Activated CD4-positive, alpha-beta T cell treated with anti-CD3 and anti-CD28 coated beads for 36 hours (primary cell): ENCODE measurements at regions not wholly inside any gene's neighbourhood (a gene's known extent, or its start where the extent isn't known, plus 50 kb on each side); places are given as distances from the start of the nearest gene placed in this dataset.
"Not testable (repeated sequence)": the region's sequence is repeated elsewhere in the genome, so short reads cannot be mapped to it uniquely, and the experiment has no call there.

Experiments
- ATAC-seq: fragments of 200-7000 bp; cut with Tn5 transposase; one replicate; pipeline ENCODE4 v1.10.0; 2021; ENCODE audit warnings: mild to moderate bottlenecking, moderate library complexity
- CTCF ChIA-PET: fragments of 350-600 bp; sonication (Branson Sonifier 250); formaldehyde crosslinking; loops from one replicate; lab custom pipeline; 2021; ENCODE audit warnings: antibody characterized with exemption; lab: Charles Lee
- POLR2A ChIA-PET: fragments of 350-600 bp; sonication (Branson Sonifier 250); formaldehyde crosslinking; loops from one replicate; lab custom pipeline; 2021; ENCODE audit warnings: antibody characterized with exemption, inconsistent platforms; lab: Charles Lee
- DNase-seq: peaks from one replicate; pipeline ENCODE4 v3.0.0-alpha.2; 2020
- H3K27ac Mint-ChIP-seq: one replicate; pipeline ENCODE4 v1.8.0; 2021; ENCODE audit warnings: mixed read lengths
- H3K27me3 Mint-ChIP-seq: one replicate; pipeline ENCODE4 v1.8.0; 2021; ENCODE audit warnings: mixed read lengths
- H3K36me3 Mint-ChIP-seq: one replicate; pipeline ENCODE4 v1.8.0; 2021; ENCODE audit warnings: low read depth, mixed read lengths
- H3K4me1 Mint-ChIP-seq: one replicate; pipeline ENCODE4 v1.8.0; 2021; ENCODE audit warnings: mixed read lengths
- H3K4me3 Mint-ChIP-seq: one replicate; pipeline ENCODE4 v1.8.0; 2021; ENCODE audit warnings: mild to moderate bottlenecking, moderate library complexity, mixed read lengths
- H3K9me3 Mint-ChIP-seq: one replicate; pipeline ENCODE4 v1.8.0; 2021; ENCODE audit warnings: low read depth, mixed read lengths
- intact Hi-C, 2 experiments: fragments of 100-400 bp; cut with DNase I in 1 of 2; cut with micrococcal nuclease in 1 of 2; formaldehyde crosslinking; loops; one replicate each; pipeline versions ENCODE4 v1.14.2 to v1.15.1; 2022 to 2024; cut with DNase I, micrococcal nuclease

DNA sequence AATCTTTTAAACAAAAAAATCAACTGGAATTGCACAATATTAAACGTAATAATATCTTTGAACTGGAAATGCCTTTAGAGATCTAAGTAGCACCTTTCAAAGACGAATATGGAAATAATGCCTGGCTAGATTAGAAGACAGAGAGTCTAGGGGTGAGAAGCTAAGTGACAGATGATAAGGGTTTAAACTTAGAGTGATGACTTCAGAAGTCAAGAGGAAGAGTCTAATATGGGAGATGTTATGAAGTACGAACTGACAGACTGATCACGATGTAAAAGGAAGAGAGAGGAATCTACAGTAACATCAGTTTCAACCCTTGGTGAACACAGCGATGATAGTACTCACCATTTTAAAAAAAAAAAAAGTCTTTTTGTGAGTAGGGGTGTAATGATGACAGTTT lies 57.9 kb downstream of the HINT1 start:
- intact Hi-C loops = no loop called here
- Mint-ChIP-seq H3K27ac (no peak overlapping the region), H3K36me3 (no peaks in the 10 kb centered on the region), H3K9me3 (no peaks in the 10 kb centered on the region), H3K27me3 (no peaks in the 10 kb centered on the region), H3K4me3 (no peak overlapping the region), H3K4me1 (peaks cover 13% of the 10 kb centered on the region)
- DNase-seq (no peak), ATAC-seq (no peak)
- CTCF ChIA-PET = interaction anchor here (4.0 kb wide), 1 partner anchor 236 kb away, joined by 23 read pairs; no protein-coding TSS in a partner anchor
- POLR2A ChIA-PET = no interaction called here

GRCh38 chr5:131104169-131104808 lies 60.8 kb downstream of the HINT1 start:
- CTCF ChIA-PET = no interaction called here
- ATAC-seq (peak; percentile 63), DNase-seq (no peak)
- Mint-ChIP-seq H3K4me3 (no peak overlapping the region), H3K36me3 (no peaks in the 10 kb centered on the region), H3K27ac (peak overlapping the region; percentile 49), H3K9me3 (no peaks in the 10 kb centered on the region), H3K4me1 (peaks cover 14% of the 10 kb centered on the region), H3K27me3 (no peaks in the 10 kb centered on the region)
- POLR2A ChIA-PET = no interaction called here
- intact Hi-C loops = no loop called here

GRCh38 chr5:131096774-131097710 lies 68.0 kb downstream of the HINT1 start:
- Mint-ChIP-seq H3K36me3 (no peaks in the 10 kb centered on the region), H3K4me1 (peaks cover 17% of the 10 kb centered on the region), H3K27ac (peak overlapping the region; percentile 44), H3K27me3 (no peaks in the 10 kb centered on the region), H3K9me3 (peaks cover 8% of the 10 kb centered on the region), H3K4me3 (no peak overlapping the region)
- POLR2A ChIA-PET = interaction anchor here (0.9 kb wide), 1 partner anchor 28 kb away, joined by 3 read pairs; no protein-coding TSS in a partner anchor
- intact Hi-C loops = loop anchor here in 1 of 2 experiments (1.0 kb wide), 1 partner anchor 18 kb away; no protein-coding TSS in a partner anchor
- CTCF ChIA-PET = no interaction called here
- peak; percentile 88 for ATAC-seq
- DNase-seq = no peak

DNA sequence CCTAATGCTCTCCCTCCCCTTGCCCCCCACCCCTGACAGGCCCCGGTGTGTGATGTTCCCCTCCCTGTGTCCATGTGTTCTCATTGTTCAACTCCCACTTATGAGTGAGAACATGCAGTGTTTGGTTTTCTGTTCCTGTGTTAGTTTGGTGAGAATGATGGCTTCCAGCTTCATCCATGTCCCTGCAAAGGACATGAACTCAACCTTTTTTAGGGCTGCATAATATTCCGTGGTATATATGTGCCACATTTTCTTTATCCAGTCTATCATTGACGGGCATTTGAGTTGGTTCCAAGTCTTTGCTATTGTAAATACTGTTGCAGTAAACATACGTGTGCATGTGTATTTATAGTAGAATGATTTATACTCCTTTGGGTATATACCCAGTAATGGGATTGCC lies 69.5 kb downstream of the HINT1 start:
- H3K36me3 Mint-ChIP-seq, DNase-seq, H3K4me3 Mint-ChIP-seq, H3K27ac Mint-ChIP-seq, CTCF ChIA-PET, ATAC-seq, POLR2A ChIA-PET, intact Hi-C loops, H3K9me3 Mint-ChIP-seq, H3K27me3 Mint-ChIP-seq: not testable (repeated sequence)
- H3K4me1 Mint-ChIP-seq = peaks cover 17% of the 10 kb centered on the region

GRCh38 chr5:131084436-131084835 lies 80.6 kb downstream of the HINT1 start:
- H3K36me3 Mint-ChIP-seq = peaks cover 1% of the 10 kb centered on the region

DNA sequence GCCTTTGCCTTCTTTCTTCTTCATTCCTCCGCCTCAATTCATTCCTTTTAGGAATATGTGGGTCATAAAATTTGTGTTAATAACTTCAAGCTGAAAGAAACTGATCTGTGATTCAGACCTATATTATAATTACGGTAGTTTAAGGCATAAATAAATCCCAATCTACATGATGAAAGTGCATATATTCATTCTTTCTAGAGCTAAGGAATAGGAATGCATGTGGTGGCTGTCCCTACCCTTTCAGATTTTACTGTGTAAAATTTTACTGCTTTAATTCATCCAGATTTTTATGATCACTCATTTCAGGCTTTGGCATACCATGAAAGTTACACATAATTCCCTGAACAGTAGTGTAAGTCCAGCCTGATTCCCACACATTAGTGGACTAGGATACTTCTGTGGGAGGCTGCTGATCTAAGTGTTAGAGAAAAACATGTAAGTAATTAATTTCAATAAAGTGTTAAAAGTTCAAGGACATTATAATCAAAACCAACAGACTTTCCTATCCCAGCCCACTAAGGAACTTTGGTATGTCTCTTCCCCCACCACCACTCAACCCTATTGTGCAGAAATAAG lies 83.1 kb downstream of the HINT1 start:
- intact Hi-C loops = no loop called here
- Mint-ChIP-seq H3K4me1 (peaks cover 12% of the 10 kb centered on the region), H3K27ac (no peak overlapping the region), H3K27me3 (no peaks in the 10 kb centered on the region), H3K4me3 (no peak overlapping the region), H3K36me3 (no peaks in the 10 kb centered on the region), H3K9me3 (no peaks in the 10 kb centered on the region)
- POLR2A ChIA-PET = no interaction called here
- CTCF ChIA-PET = interaction anchor here (0.7 kb wide), 1 partner anchor 139 kb away, joined by 3 read pairs; no protein-coding TSS in a partner anchor
- no peak for DNase-seq
- no peak for ATAC-seq

More at GRCh38 chr5:131084436-131084835, 80.6 kb downstream of the HINT1 start:
- no peaks in the 10 kb centered on the region for H3K27me3 Mint-ChIP-seq
- DNase-seq (no peak), ATAC-seq (no peak)
- H3K4me3 Mint-ChIP-seq = no peak overlapping the region
- ChIA-PET CTCF (interaction anchor here (1.4 kb wide), 1 partner anchor 8 kb away, joined by 8 read pairs; no protein-coding TSS in a partner anchor), POLR2A (no interaction called here)
- no peaks in the 10 kb centered on the region for H3K9me3 Mint-ChIP-seq
- intact Hi-C loops = no loop called here
- H3K4me1 Mint-ChIP-seq = no peaks in the 10 kb centered on the region
- no peak overlapping the region for H3K27ac Mint-ChIP-seq

- Mint-ChIP-seq H3K4me3 (no peak overlapping the region), H3K9me3 (no peaks in the 10 kb centered on the region), H3K27me3 (no peaks in the 10 kb centered on the region), H3K36me3 (no peaks in the 10 kb centered on the region), H3K4me1 (peaks cover 14% of the 10 kb centered on the region), H3K27ac (no peak overlapping the region)
- CTCF ChIA-PET = interaction anchor here (0.7 kb wide), 1 partner anchor 138 kb away, joined by 3 read pairs; no protein-coding TSS in a partner anchor
- DNase-seq (no peak), ATAC-seq (no peak)
- POLR2A ChIA-PET = no interaction called here
- intact Hi-C loops = no loop called here
These were observed 83.7 kb downstream of the HINT1 start for GRCh38 chr5:131081374-131081773.

DNA sequence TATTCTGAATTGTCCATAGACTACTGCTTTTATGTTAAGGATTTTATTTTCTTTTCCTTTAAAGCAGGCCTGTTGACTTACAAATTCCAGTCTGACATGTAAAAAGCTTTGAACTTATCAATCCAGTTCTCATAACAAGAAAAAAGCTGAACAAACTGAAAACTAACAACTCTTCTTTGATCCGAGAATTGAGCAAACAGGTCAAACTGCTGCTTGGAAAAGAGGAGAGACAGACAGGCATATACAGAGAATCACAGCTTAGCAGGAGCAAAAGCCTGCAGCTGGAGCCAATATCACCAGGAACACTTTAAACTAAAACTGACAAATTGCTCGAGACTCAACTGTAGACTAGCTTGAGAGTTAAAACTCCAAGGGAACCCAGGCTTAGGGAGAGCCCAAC lies 85.8 kb downstream of the HINT1 start:
- no peaks in the 10 kb centered on the region for H3K9me3 Mint-ChIP-seq
- no peaks in the 10 kb centered on the region for H3K27me3 Mint-ChIP-seq
- no peak overlapping the region for H3K4me3 Mint-ChIP-seq
- no peak for DNase-seq
- H3K36me3 Mint-ChIP-seq = peaks cover 2% of the 10 kb centered on the region
- ChIA-PET CTCF (no interaction called here), POLR2A (no interaction called here)
- intact Hi-C loops = loop anchor here in 1 of 2 experiments (1.0 kb wide), 1 partner anchor 18 kb away; no protein-coding TSS in a partner anchor
- H3K27ac Mint-ChIP-seq = no peak overlapping the region
- H3K4me1 Mint-ChIP-seq = peaks cover 14% of the 10 kb centered on the region
- ATAC-seq = no peak

GRCh38 chr5:131068893-131069643 lies 96.0 kb downstream of the HINT1 start:
- H3K9me3 Mint-ChIP-seq = peaks cover 19% of the 10 kb centered on the region
- H3K27ac Mint-ChIP-seq = peak overlapping the region; percentile 95
- intact Hi-C loops = loop anchor here (5.0 kb wide), 3 partner anchors 183 to 343 kb away; no protein-coding TSS in a partner anchor
- peak; percentile 81 for DNase-seq
- ChIA-PET CTCF (interaction anchor here (0.8 to 1.5 kb wide), 2 partner anchors 197 to 1030 kb away, joined by 3 to 6 read pairs; no protein-coding TSS in a partner anchor), POLR2A (interaction anchor here (1.0 kb wide), 1 partner anchor 28 kb away, joined by 3 read pairs; no protein-coding TSS in a partner anchor)
- H3K4me3 Mint-ChIP-seq = peak overlapping the region; percentile 16
- peaks cover 50% of the 10 kb centered on the region for H3K4me1 Mint-ChIP-seq
- no peaks in the 10 kb centered on the region for H3K27me3 Mint-ChIP-seq
- H3K36me3 Mint-ChIP-seq = peaks cover 11% of the 10 kb centered on the region
- ATAC-seq = peak; percentile 99

GRCh38 chr5:131068076-131068475 lies 97.0 kb downstream of the HINT1 start:
- ChIA-PET POLR2A (no interaction called here), CTCF (interaction anchor here (0.5 to 2.1 kb wide), 4 partner anchors 8 to 459 kb away, joined by 3 to 7 read pairs (median 3); no protein-coding TSS in a partner anchor)
- Mint-ChIP-seq H3K9me3 (peaks cover 19% of the 10 kb centered on the region), H3K36me3 (peaks cover 11% of the 10 kb centered on the region), H3K27ac (peak overlapping the region; percentile 73), H3K4me1 (peaks cover 50% of the 10 kb centered on the region), H3K27me3 (no peaks in the 10 kb centered on the region), H3K4me3 (no peak overlapping the region)
- ATAC-seq = no peak
- intact Hi-C loops = loop anchor here (5.0 kb wide), 3 partner anchors 184 to 344 kb away; no protein-coding TSS in a partner anchor
- no peak for DNase-seq
